H9 (cell line): ENCODE measurements at regions not wholly inside any gene's neighbourhood (a gene's known extent, or its start where the extent isn't known, plus 50 kb on each side); places are given as distances from the start of the nearest gene placed in this dataset.
"Not testable (repeated sequence)": the region's sequence is repeated elsewhere in the genome, so short reads cannot be mapped to it uniquely, and the experiment has no call there.

Source experiments
- DNase-seq: peaks from one replicate; pipeline ENCODE4 v3.0.0-alpha.2; 2017
- H2AFZ ChIP-seq: one replicate; pipeline ENCODE4 v1.6.1; 2013; ENCODE audit warnings: mild to moderate bottlenecking, low read length, control low read depth, moderate library complexity
- H2AK5ac ChIP-seq: 2 replicates; pipeline ENCODE4 v1.6.1; 2013; ENCODE audit warnings: low read length, control low read depth, mixed read lengths; ENCODE audit not compliant: insufficient read length
- H2BK120ac ChIP-seq: one replicate; pipeline ENCODE4 v1.6.1; 2013; ENCODE audit warnings: low read depth, mild to moderate bottlenecking, low read length, control low read depth, inconsistent platforms; ENCODE audit not compliant: poor library complexity, severe bottlenecking
- H2BK12ac ChIP-seq: 2 replicates; pipeline ENCODE4 v1.6.1; 2013; ENCODE audit warnings: low read length, control low read depth, mixed read lengths, low read depth; ENCODE audit not compliant: insufficient read length
- H2BK15ac ChIP-seq: 2 replicates; pipeline ENCODE4 v1.6.1; 2013; ENCODE audit warnings: low read depth, low read length, control low read depth
- H2BK20ac ChIP-seq: one replicate; pipeline ENCODE4 v1.6.1; 2013; ENCODE audit warnings: low read depth, mild to moderate bottlenecking, low read length, control low read depth, inconsistent platforms; ENCODE audit not compliant: poor library complexity, severe bottlenecking
- H2BK5ac ChIP-seq: 2 replicates; pipeline ENCODE4 v1.6.1; 2013; ENCODE audit warnings: low read length, control low read depth, mixed read lengths; ENCODE audit not compliant: insufficient read length
- H3K14ac ChIP-seq: 2 replicates; pipeline ENCODE4 v1.6.1; 2013; ENCODE audit warnings: low read length, control low read depth; ENCODE audit not compliant: insufficient read depth
- H3K18ac ChIP-seq: 2 replicates; pipeline ENCODE4 v1.6.1; 2013; ENCODE audit warnings: low read depth, mild to moderate bottlenecking, mixed read lengths, low read length, control low read depth; ENCODE audit not compliant: insufficient read length
- H3K23ac ChIP-seq: 2 replicates; pipeline ENCODE4 v1.6.1; 2013; ENCODE audit warnings: low read length, control low read depth, mixed read lengths, low read depth; ENCODE audit not compliant: insufficient read length
- H3K23me2 ChIP-seq: 2 replicates; pipeline ENCODE4 v1.6.1; 2013; ENCODE audit warnings: low read depth, mild to moderate bottlenecking, mixed read lengths, low read length, control low read depth; ENCODE audit not compliant: insufficient read length, poor library complexity, severe bottlenecking
- H3K27ac ChIP-seq: 2 replicates; pipeline ENCODE4 v1.5.1; 2013; ENCODE audit warnings: low read length, control low read depth, mixed read lengths, low read depth; ENCODE audit not compliant: insufficient read length
- H3K27me3 ChIP-seq: 2 replicates; pipeline ENCODE4 v1.6.1; 2013; ENCODE audit warnings: low read length, control low read depth, inconsistent platforms; ENCODE audit not compliant: insufficient read depth
- H3K4ac ChIP-seq: 2 replicates; pipeline ENCODE4 v1.6.1; 2013; ENCODE audit warnings: low read depth, mild to moderate bottlenecking, control low read depth, inconsistent platforms, low read length, moderate library complexity
- H3K4me1 ChIP-seq: 2 replicates; pipeline ENCODE4 v1.6.1; 2013; ENCODE audit warnings: low read length, control low read depth, inconsistent platforms; ENCODE audit not compliant: insufficient read depth
- H3K4me2 ChIP-seq: 2 replicates; pipeline ENCODE4 v1.6.1; 2013; ENCODE audit warnings: low read length, control low read depth, mixed read lengths; ENCODE audit not compliant: insufficient read length, insufficient read depth
- H3K56ac ChIP-seq: 2 replicates; pipeline ENCODE4 v1.6.1; 2013; ENCODE audit warnings: low read depth, mild to moderate bottlenecking, mixed read lengths, low read length, control low read depth; ENCODE audit not compliant: insufficient read length
- H3K79me1 ChIP-seq: 2 replicates; pipeline ENCODE4 v1.6.1; 2013; ENCODE audit warnings: low read depth, mild to moderate bottlenecking, moderate library complexity, low read length, control low read depth, inconsistent platforms; ENCODE audit not compliant: insufficient read depth, poor library complexity, severe bottlenecking
- H3K79me2 ChIP-seq: 2 replicates; pipeline ENCODE4 v1.6.1; 2013; ENCODE audit warnings: low read length, control low read depth, inconsistent platforms; ENCODE audit not compliant: insufficient read depth
- H3K9ac ChIP-seq: 2 replicates; pipeline ENCODE4 v1.6.1; 2013; ENCODE audit warnings: low read length, control low read depth, mixed read lengths; ENCODE audit not compliant: insufficient read length; ENCODE audit errors: extremely low read depth
- H3K9me3 ChIP-seq: one replicate; pipeline ENCODE4 v1.6.1; 2013; ENCODE audit warnings: low read depth, low read length, inconsistent platforms; ENCODE audit not compliant: control insufficient read depth
- H3T11ph ChIP-seq: one replicate; pipeline ENCODE4 v1.6.1; 2013; ENCODE audit warnings: mild to moderate bottlenecking, low read length, control low read depth, inconsistent platforms
- H4K20me1 ChIP-seq: one replicate; pipeline ENCODE4 v1.6.1; 2013; ENCODE audit not compliant: control insufficient read depth, insufficient read length, insufficient read depth
- H4K5ac ChIP-seq: 2 replicates; pipeline ENCODE4 v1.6.1; 2013; ENCODE audit warnings: low read depth, mild to moderate bottlenecking, mixed read lengths, low read length, control low read depth; ENCODE audit not compliant: insufficient read length
- H4K8ac ChIP-seq: replicated peaks from 2 replicates; pipeline ENCODE4 v1.6.1; 2013; ENCODE audit warnings: low read length, control low read depth, mixed read lengths, low read depth; ENCODE audit not compliant: insufficient read length
- H4K91ac ChIP-seq: 2 replicates; pipeline ENCODE4 v1.6.1; 2013; ENCODE audit warnings: low read depth, mild to moderate bottlenecking, moderate library complexity, mixed read lengths, low read length, control low read depth; ENCODE audit not compliant: insufficient read length
- H3K27ac Mint-ChIP-seq, 3 experiments: 2 replicates in 2 of 3; 3 replicates in 1 of 3; pipeline ENCODE4 v1.8.0; 2020 to 2021; ENCODE audit warnings: mixed read lengths in 3 of 3, mild to moderate bottlenecking in 1 of 3, moderate library complexity in 1 of 3
- H3K27me3 Mint-ChIP-seq: 2 replicates; pipeline ENCODE4 v1.8.0; 2021; ENCODE audit warnings: low read depth, mild to moderate bottlenecking, moderate library complexity, mixed read lengths
- H3K36me3 Mint-ChIP-seq, 3 experiments: 2 replicates in 2 of 3; 3 replicates in 1 of 3; pipeline ENCODE4 v1.8.0; 2020 to 2021; ENCODE audit warnings: low read depth in 3 of 3, mixed read lengths in 3 of 3; ENCODE audit not compliant: insufficient read depth in 1 of 3
- H3K4me1 Mint-ChIP-seq, 2 experiments: 2 replicates each; pipeline ENCODE4 v1.8.0; 2020; ENCODE audit warnings: mixed read lengths in 2 of 2
- H3K4me3 Mint-ChIP-seq, 2 experiments: 2 replicates in 1 of 2; 3 replicates in 1 of 2; pipeline ENCODE4 v1.8.0; 2020 to 2021; ENCODE audit warnings: mild to moderate bottlenecking in 2 of 2, mixed read lengths in 2 of 2, moderate library complexity in 1 of 2
- H3K9me3 Mint-ChIP-seq, 2 experiments: 2 replicates in 1 of 2; 3 replicates in 1 of 2; pipeline ENCODE4 v1.8.0; 2020; ENCODE audit warnings: mild to moderate bottlenecking in 2 of 2, mixed read lengths in 2 of 2, moderate library complexity in 1 of 2
- WGBS: extraction: QIAGEN DNeasy Blood & Tissue Kit; methylation state at CpG from one replicate; pipeline ENCODE4 v1.1.7; 2013; ENCODE audit warnings: missing lambda C conversion rate, low lambda C conversion rate, mixed read lengths; ENCODE audit not compliant: insufficient read length; ENCODE audit errors: extremely low coverage; 5-methylcytosine and 5-hydroxymethylcytosine counted together

DNA sequence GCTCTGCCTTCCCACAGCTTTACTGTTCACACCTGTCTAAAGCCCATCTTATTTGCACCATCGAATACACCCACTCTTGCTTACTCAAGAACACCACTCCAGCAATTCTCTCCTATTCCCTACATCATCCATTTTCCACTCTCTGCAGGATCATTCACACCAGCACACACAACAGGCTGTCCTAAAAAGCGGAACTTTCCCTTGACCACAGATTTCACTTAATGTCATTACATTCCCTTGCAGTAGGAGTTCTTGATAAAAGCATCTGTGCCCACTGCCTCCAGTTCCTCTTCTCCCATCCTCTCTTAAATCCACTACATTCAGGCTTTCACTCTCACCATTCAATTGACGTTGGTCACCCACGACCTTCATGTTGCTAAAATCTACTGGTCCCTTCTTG, 103.0 kb upstream of the PABPC3 start:
- H3K27me3 Mint-ChIP-seq, H4K8ac ChIP-seq, H3K18ac ChIP-seq, H2BK20ac ChIP-seq, H3T11ph ChIP-seq, H3K14ac ChIP-seq, H4K91ac ChIP-seq, H2AK5ac ChIP-seq, H3K4ac ChIP-seq, H3K36me3 Mint-ChIP-seq, H3K9ac ChIP-seq, H3K27me3 ChIP-seq, H3K79me1 ChIP-seq, H3K56ac ChIP-seq, H3K27ac ChIP-seq, H2BK12ac ChIP-seq, H3K9me3 Mint-ChIP-seq, H4K5ac ChIP-seq, DNase-seq, H4K20me1 ChIP-seq, H2BK120ac ChIP-seq, H2AFZ ChIP-seq, H3K4me2 ChIP-seq, H3K4me1 ChIP-seq, H3K79me2 ChIP-seq, H2BK5ac ChIP-seq, H2BK15ac ChIP-seq, H3K23ac ChIP-seq, H3K4me3 Mint-ChIP-seq, H3K23me2 ChIP-seq, H3K27ac Mint-ChIP-seq, H3K9me3 ChIP-seq: not testable (repeated sequence)
- no CpG with 5 or more reads among the region's 4 CpGs for WGBS
- peaks cover 3 to 12% of the 10 kb centered on the region in 2 experiments; a peak in 3 of 4 replicates for H3K4me1 Mint-ChIP-seq
